IMR-90 (cell line): ENCODE measurements at regions not wholly inside any gene's neighbourhood (a gene's known extent, or its start where the extent isn't known, plus 50 kb on each side); places are given as distances from the start of the nearest gene placed in this dataset.

Experiments used
- ATAC-seq: fragments of 200-7000 bp; cut with Tn5 transposase; 2 replicates; pipeline ENCODE4 v1.9.1; 2020; ENCODE audit warnings: low read depth, mild to moderate bottlenecking, moderate library complexity
- BruUV-seq: library from RNA; stranded (reverse); fragments of 400-500 nt; replicated peaks from 2 replicates; lab custom pipeline; 2021; lab: Mats Ljungman, UMichigan
- CTCF ChIA-PET: fragments of 300-600 bp; formaldehyde crosslinking; extraction: SDS; loops from one replicate; lab custom pipeline; 2021; ENCODE audit warnings: antibody characterized with exemption; lab: Yijun Ruan, JAX
- POLR2A ChIA-PET: fragments of 300-600 bp; sonication (Branson Sonifier 250); formaldehyde crosslinking; loops from one replicate; lab custom pipeline; 2022; ENCODE audit warnings: antibody characterized with exemption; ENCODE audit not compliant: unreplicated experiment; lab: Charles Lee
- DNase-seq: peaks from one replicate; pipeline ENCODE4 v3.0.0; 2013
- H2AFZ ChIP-seq: replicated peaks from 2 replicates; pipeline ENCODE3; 2013; ENCODE audit warnings: low read length, mild to moderate bottlenecking; ENCODE audit not compliant: poor library complexity
- H2AK5ac ChIP-seq: 2 replicates; pipeline ENCODE4 v1.6.1; 2013; ENCODE audit warnings: low read depth, low read length, inconsistent platforms
- H2AK9ac ChIP-seq: replicated peaks from 2 replicates; pipeline ENCODE3; 2013; ENCODE audit warnings: mild to moderate bottlenecking, low read depth, low read length, moderate library complexity; ENCODE audit not compliant: poor library complexity
- H2BK120ac ChIP-seq: 2 replicates; pipeline ENCODE4 v1.6.1; 2013; ENCODE audit warnings: low read depth, low read length, inconsistent platforms
- H2BK15ac ChIP-seq: 3 replicates; pipeline ENCODE4 v1.6.1; 2013; ENCODE audit warnings: low read depth, low read length, inconsistent platforms
- H2BK20ac ChIP-seq: 2 replicates; pipeline ENCODE4 v1.6.1; 2013; ENCODE audit warnings: low read depth, mild to moderate bottlenecking, inconsistent platforms, low read length, moderate library complexity
- H2BK5ac ChIP-seq: 2 replicates; pipeline ENCODE4 v1.6.1; 2013; ENCODE audit warnings: mild to moderate bottlenecking, low read depth, low read length, inconsistent platforms; ENCODE audit not compliant: poor library complexity, severe bottlenecking
- H3K14ac ChIP-seq: replicated peaks from 2 replicates; pipeline ENCODE4 v1.6.1; 2013; ENCODE audit warnings: low read depth, low read length, inconsistent platforms
- H3K18ac ChIP-seq: 2 replicates; pipeline ENCODE4 v1.6.1; 2013; ENCODE audit warnings: low read depth, low read length, control low read depth
- H3K23ac ChIP-seq: 2 replicates; pipeline ENCODE4 v1.6.1; 2013; ENCODE audit warnings: low read depth, low read length, inconsistent platforms
- H3K27ac ChIP-seq: 2 replicates; pipeline ENCODE4 v1.5.1; 2013; ENCODE audit warnings: mild to moderate bottlenecking, control low read depth, low read length; ENCODE audit not compliant: insufficient read depth
- H3K27me3 ChIP-seq: 2 replicates; pipeline ENCODE4 v1.6.1; 2013; ENCODE audit warnings: low read length; ENCODE audit not compliant: control insufficient read depth, insufficient read depth
- H3K36me3 ChIP-seq: 2 replicates; pipeline ENCODE4 v1.6.1; 2013; ENCODE audit warnings: low read length, mixed read lengths; ENCODE audit not compliant: control insufficient read depth, insufficient read depth
- H3K4ac ChIP-seq: 2 replicates; pipeline ENCODE4 v1.6.1; 2013; ENCODE audit warnings: low read depth, low read length, inconsistent platforms
- H3K4me1 ChIP-seq: 2 replicates; pipeline ENCODE4 v1.6.1; 2013; ENCODE audit warnings: low read length, mixed read lengths; ENCODE audit not compliant: control insufficient read depth, insufficient read depth
- H3K4me2 ChIP-seq: 2 replicates; pipeline ENCODE4 v1.6.1; 2013; ENCODE audit warnings: low read depth, mild to moderate bottlenecking, control low read depth, low read length, moderate library complexity
- H3K4me3 ChIP-seq: 2 replicates; pipeline ENCODE4 v1.5.1; 2013; ENCODE audit warnings: low read depth, mild to moderate bottlenecking, control low read depth, low read length, moderate library complexity; ENCODE audit not compliant: insufficient read depth
- H3K56ac ChIP-seq: 2 replicates; pipeline ENCODE4 v1.6.1; 2013; ENCODE audit warnings: low read length, inconsistent platforms; ENCODE audit not compliant: insufficient read depth; ENCODE audit errors: extremely low read depth
- H3K79me1 ChIP-seq, 2 experiments: 2 replicates each; pipeline ENCODE4 v1.6.1; 2013; ENCODE audit warnings: low read length in 2 of 2, inconsistent platforms in 1 of 2, low read depth in 1 of 2
- H3K9ac ChIP-seq: 2 replicates; pipeline ENCODE4 v1.6.1; 2013; ENCODE audit warnings: low read depth, low read length, control low read depth
- H3K9me1 ChIP-seq: 2 replicates; pipeline ENCODE4 v1.6.1; 2013; ENCODE audit warnings: low read length, inconsistent platforms; ENCODE audit not compliant: insufficient read depth
- H3K9me3 ChIP-seq: 2 replicates; pipeline ENCODE4 v1.6.1; 2013; ENCODE audit warnings: low read length; ENCODE audit not compliant: control insufficient read depth, insufficient read depth
- H4K20me1 ChIP-seq: 2 replicates; pipeline ENCODE4 v1.6.1; 2013; ENCODE audit warnings: low read length, inconsistent platforms; ENCODE audit not compliant: insufficient read depth
- H4K5ac ChIP-seq: 2 replicates; pipeline ENCODE4 v1.6.1; 2013; ENCODE audit warnings: mild to moderate bottlenecking, low read depth, low read length, control low read depth
- H4K8ac ChIP-seq, 2 experiments: 2 replicates each; pipeline ENCODE4 v1.6.1; 2013; ENCODE audit warnings: low read depth in 2 of 2, low read length in 2 of 2, control low read depth in 1 of 2, inconsistent platforms in 1 of 2
- H4K91ac ChIP-seq: 2 replicates; pipeline ENCODE4 v1.6.1; 2013; ENCODE audit warnings: low read depth, low read length, inconsistent platforms; ENCODE audit not compliant: insufficient read depth
- BHLHE40 ChIP-seq: fragments of 150-350 bp; IDR thresholded peaks from 2 replicates; pipeline ENCODE4 v1.6.1; 2016; ENCODE audit warnings: mild to moderate bottlenecking, low read depth, low read length
- CEBPB ChIP-seq: IDR thresholded peaks from 2 replicates; pipeline ENCODE4 v1.6.1; 2012; ENCODE audit warnings: low read depth, low read length, improper control_type of control experiment
- CHD1 ChIP-seq: IDR thresholded peaks from 2 replicates; pipeline ENCODE4 v1.6.1; 2012; ENCODE audit warnings: low read depth, low read length, improper control_type of control experiment
- MAFK ChIP-seq: IDR thresholded peaks from 2 replicates; pipeline ENCODE4 v1.6.1; 2012; ENCODE audit warnings: low read depth, low read length, improper control_type of control experiment
- POLR2A ChIP-seq: IDR thresholded peaks from 2 replicates; pipeline ENCODE4 v1.6.1; 2012; ENCODE audit warnings: mild to moderate bottlenecking, low read depth, low read length
- RAD21 ChIP-seq: IDR thresholded peaks from 2 replicates; pipeline ENCODE4 v1.6.1; 2012; ENCODE audit warnings: low read length, improper control_type of control experiment
- WGBS, 2 experiments: methylation state at CpG; one replicate each; pipeline versions ENCODE4 v1.1.5 to v1.1.7; 2013; ENCODE audit warnings: missing lambda C conversion rate in 2 of 2; ENCODE audit not compliant: insufficient read length in 1 of 2; ENCODE audit errors: extremely low coverage in 2 of 2; 5-methylcytosine and 5-hydroxymethylcytosine counted together
- dilution Hi-C: fragments of 300-500 bp; cut with HindIII; formaldehyde crosslinking; loops from one replicate; pipeline ENCODE4 v1.14.3; 2018; ENCODE audit warnings: low sequenced_read_pairs; ENCODE audit not compliant: unreplicated experiment
- in situ Hi-C: fragments of 300-500 bp; cut with MboI; formaldehyde crosslinking; loops from 3 replicates; pipeline ENCODE4 v1.14.3; 2019; ENCODE audit warnings: low sequenced_read_pairs, inconsistent platforms, mixed read lengths
- intact Hi-C: fragments of 100-400 bp; cut with micrococcal nuclease; formaldehyde crosslinking; loops from 2 replicates; pipeline ENCODE4 v1.10.0; 2022

DNA sequence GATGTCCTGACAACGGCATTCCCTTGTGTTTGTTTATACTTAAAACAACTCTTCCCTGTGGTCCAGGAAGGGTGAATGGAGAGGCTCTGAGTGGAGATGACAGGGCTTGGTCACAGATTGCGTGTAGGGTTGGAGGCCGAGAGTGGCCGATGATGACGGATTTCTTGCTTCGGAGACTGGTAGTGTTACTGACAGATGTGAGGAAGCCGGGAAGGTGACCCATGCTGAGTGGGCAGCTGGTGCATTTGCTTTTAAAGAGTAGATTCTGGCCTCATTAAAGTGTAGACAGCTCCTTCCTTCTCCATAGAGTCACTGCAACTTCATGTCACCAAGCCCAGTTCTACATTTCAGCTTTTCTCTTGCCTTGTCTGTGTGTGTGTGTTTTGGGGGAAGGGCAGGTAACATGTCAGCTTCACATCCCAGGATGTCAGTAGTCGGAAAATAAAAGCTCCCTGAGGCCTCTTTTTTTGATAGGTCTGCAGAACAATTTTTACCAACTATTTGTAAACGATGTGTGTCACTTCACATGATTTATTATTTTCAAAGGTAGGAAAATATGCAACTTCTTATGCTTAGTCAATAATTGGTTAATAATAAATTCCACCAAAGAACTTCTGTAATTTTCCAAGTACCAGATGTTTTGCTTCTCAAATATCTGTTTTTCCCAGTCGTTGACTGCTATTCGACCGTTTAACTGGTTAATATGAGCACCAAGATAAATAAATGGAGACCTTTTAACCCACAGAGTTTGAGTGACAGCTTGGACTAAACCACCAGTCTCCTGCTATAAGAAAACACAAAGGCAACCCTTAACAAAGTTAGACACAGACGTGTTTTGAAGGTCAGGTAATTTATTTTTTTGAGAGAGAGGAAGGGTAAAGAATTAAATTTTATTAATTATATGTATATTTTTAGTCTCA is 436.9 kb downstream of the SLC4A3 start:
- Histone ChIP-seq H3K4me3 (no peak overlapping the region), H2BK5ac (no peak overlapping the region), H3K14ac (no peak overlapping the region), H3K9me1 (no peaks in the 10 kb centered on the region), H2BK120ac (no peak overlapping the region), H3K36me3 (no peaks in the 10 kb centered on the region), H2AK9ac (no peak overlapping the region), H3K27ac (no peak overlapping the region), H3K4me1 (no peaks in the 10 kb centered on the region), H3K9me3 (no peaks in the 10 kb centered on the region), H3K4me2 (no peak overlapping the region), H4K5ac (no peak overlapping the region), H4K8ac (no peak overlapping the region), H2AFZ (peak overlapping the region; percentile 47), H3K23ac (no peak overlapping the region; the same call in 1 of the 2 replicates), H4K20me1 (no peaks in the 10 kb centered on the region), H3K79me1 (no peaks in the 10 kb centered on the region), H2BK20ac (no peak overlapping the region), H3K56ac (no peak overlapping the region), H3K4ac (no peak overlapping the region), H2AK5ac (no peak overlapping the region), H4K91ac (no peak overlapping the region), H3K18ac (no peak overlapping the region), H3K9ac (no peak overlapping the region), H2BK15ac (no peak overlapping the region), H3K27me3 (no peaks in the 10 kb centered on the region)
- no TSS peak for BruUV-seq
- in situ Hi-C loops = no loop called here
- POLR2A ChIA-PET = no interaction called here
- ATAC-seq = no peak
- intact Hi-C loops = no loop called here
- CTCF ChIA-PET = interaction anchor here (1.1 kb wide), 1 partner anchor 52 kb away, joined by 3 read pairs; no protein-coding TSS in a partner anchor
- no peak for DNase-seq
- no peak for TF ChIP-seq POLR2A
- TF ChIP-seq MAFK = no peak
- TF ChIP-seq CEBPB = no peak
- TF ChIP-seq RAD21 = no peak
- no peak for TF ChIP-seq CHD1
- no peak for TF ChIP-seq BHLHE40
- WGBS, 2 experiments = 33% methylated on average over 2 of the region's 13 CpGs; no CpG with 5 or more reads in 1 of the 2 experiments
- dilution Hi-C loops = no loop called here
